BJ (cell line): ENCODE measurements at regions not wholly inside any gene's neighbourhood (a gene's known extent, or its start where the extent isn't known, plus 50 kb on each side); places are given as distances from the start of the nearest gene placed in this dataset.

Source experiments
- CTCF ChIA-PET: fragments of 350-600 bp; formaldehyde crosslinking; extraction: SDS; loops from one replicate; lab custom pipeline; 2021; ENCODE audit warnings: antibody characterized with exemption, inconsistent platforms; lab: Yijun Ruan, JAX
- POLR2A ChIA-PET: fragments of 300-600 bp; sonication (Branson Sonifier 250); formaldehyde crosslinking; extraction: SDS; loops from one replicate; lab custom pipeline; 2021; ENCODE audit warnings: antibody characterized with exemption; lab: Charles Lee
- DNase-seq: peaks from one replicate; pipeline ENCODE4 v3.0.0-alpha.2; 2011; ENCODE audit warnings: low read depth
- H3K27me3 ChIP-seq: 2 replicates; pipeline ENCODE4 v1.6.0; 2011; ENCODE audit warnings: low read length; ENCODE audit not compliant: control insufficient read depth, insufficient read depth
- H3K36me3 ChIP-seq: 2 replicates; pipeline ENCODE4 v1.5.1; 2011; ENCODE audit warnings: low read length; ENCODE audit not compliant: control insufficient read depth, insufficient read depth
- H3K4me3 ChIP-seq: 2 replicates; pipeline ENCODE4 v1.5.1; 2011; ENCODE audit warnings: low read depth, mild to moderate bottlenecking, control low read depth, low read length
- TF ChIP-seq, protein P1 (sequence below): IDR thresholded peaks from 2 replicates; pipeline ENCODE4 v1.5.1; 2011; ENCODE audit warnings: low read depth, mild to moderate bottlenecking, control low read depth, inconsistent platforms, low read length, moderate library complexity; ENCODE audit not compliant: insufficient read depth

DNA sequence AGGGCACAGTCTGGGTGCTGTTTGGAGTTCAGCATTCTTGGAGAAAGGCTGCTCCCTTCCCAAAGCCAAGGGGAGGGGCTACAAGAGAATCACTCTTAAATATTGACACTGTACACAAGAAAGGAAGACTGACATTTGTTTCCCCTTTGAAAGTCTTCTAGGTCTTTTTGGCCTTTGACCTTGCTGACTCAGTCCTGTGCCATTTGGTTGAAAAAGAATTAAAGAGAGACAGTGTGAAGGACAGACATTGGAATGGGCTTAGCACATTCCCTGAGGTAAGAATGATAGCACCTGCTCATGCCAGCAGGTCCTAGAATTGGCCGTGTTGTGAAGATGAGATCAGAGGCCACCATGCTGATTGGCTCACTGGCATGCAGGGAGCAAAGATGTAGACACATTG, 271.4 kb upstream of the ZNF608 start:
- ChIA-PET POLR2A (no interaction called here), CTCF (no interaction called here)
- TF ChIP-seq, protein P1, sequence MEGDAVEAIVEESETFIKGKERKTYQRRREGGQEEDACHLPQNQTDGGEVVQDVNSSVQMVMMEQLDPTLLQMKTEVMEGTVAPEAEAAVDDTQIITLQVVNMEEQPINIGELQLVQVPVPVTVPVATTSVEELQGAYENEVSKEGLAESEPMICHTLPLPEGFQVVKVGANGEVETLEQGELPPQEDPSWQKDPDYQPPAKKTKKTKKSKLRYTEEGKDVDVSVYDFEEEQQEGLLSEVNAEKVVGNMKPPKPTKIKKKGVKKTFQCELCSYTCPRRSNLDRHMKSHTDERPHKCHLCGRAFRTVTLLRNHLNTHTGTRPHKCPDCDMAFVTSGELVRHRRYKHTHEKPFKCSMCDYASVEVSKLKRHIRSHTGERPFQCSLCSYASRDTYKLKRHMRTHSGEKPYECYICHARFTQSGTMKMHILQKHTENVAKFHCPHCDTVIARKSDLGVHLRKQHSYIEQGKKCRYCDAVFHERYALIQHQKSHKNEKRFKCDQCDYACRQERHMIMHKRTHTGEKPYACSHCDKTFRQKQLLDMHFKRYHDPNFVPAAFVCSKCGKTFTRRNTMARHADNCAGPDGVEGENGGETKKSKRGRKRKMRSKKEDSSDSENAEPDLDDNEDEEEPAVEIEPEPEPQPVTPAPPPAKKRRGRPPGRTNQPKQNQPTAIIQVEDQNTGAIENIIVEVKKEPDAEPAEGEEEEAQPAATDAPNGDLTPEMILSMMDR, result no peak
- peaks cover under 1% of the 10 kb centered on the region; the same call in 1 of the 2 replicates for H3K27me3 ChIP-seq
- H3K36me3 ChIP-seq, result no peaks in the 10 kb centered on the region
- H3K4me3 ChIP-seq, result no peak overlapping the region
- DNase-seq, result no peak

DNA sequence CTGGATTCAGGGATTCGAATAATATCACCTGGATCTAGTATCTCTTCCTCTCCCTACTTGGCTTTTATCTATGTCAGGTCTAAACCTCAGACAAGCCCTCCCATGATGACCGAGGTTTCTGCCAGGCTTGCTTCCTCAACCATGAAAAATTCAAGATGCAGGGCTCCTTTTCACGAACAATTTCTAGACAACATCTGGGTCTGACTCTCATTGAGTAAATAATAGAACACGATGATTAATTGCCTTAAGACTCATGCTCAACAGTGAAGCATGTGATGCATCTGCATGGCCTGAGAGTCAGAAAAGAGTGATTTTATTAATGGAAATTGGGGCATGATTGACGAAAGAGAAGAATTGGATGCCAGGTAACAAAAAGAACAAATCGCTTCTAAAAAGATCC, 277.2 kb upstream of the ZNF608 start:
- Histone ChIP-seq H3K4me3 (no peak overlapping the region), H3K36me3 (no peaks in the 10 kb centered on the region), H3K27me3 (no peaks in the 10 kb centered on the region)
- TF ChIP-seq, protein P1, result no peak
- POLR2A ChIA-PET, result no interaction called here
- no peak for DNase-seq
- CTCF ChIA-PET, result interaction anchor here (0.6 kb wide), 1 partner anchor 299 kb away, joined by 3 read pairs; no protein-coding TSS in a partner anchor

DNA sequence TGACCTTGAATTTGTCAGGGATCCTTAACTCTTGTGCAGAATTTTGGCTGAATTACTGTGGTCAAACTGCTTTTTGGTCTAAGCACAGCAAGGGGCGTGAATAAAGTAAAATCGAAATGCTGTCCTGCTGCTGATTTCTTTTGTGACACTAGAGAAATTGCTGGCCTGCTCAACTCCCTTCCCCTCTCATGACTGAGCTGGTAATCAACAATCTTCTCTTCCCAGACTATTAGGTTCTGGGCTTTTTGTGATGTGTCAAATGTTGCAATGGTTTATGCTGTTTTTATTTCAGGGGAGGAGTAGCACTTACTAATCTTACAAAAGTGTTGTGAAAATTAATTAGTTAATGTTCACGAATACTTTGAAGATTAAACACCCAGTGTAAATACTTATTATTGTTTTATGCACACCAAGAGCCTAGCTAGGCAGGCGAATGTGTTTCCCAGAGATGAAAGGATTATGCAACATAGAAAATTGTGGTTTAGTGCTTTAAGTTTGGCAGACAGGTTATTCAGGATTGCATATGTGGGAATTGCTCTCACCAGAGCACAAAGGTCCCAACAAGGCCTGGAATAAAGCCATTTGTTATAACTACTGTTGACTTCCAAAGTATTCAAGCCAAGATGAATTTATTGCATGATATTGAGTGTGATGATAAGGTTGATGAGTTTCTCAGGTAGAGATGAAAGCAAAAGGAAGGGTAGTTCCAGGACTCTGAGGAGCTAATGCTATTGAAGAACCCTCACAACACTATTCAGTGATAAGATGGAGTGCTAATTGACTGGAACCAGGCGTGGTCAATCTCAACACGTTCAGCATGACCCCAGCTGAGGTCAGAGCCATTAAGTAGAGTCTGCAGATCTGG, 280.7 kb upstream of the ZNF608 start:
- TF ChIP-seq, protein P1, result no peak
- no peaks in the 10 kb centered on the region for H3K36me3 ChIP-seq
- ChIA-PET CTCF (no interaction called here), POLR2A (no interaction called here)
- H3K4me3 ChIP-seq, result no peak overlapping the region
- no peaks in the 10 kb centered on the region for H3K27me3 ChIP-seq
- no peak for DNase-seq

DNA sequence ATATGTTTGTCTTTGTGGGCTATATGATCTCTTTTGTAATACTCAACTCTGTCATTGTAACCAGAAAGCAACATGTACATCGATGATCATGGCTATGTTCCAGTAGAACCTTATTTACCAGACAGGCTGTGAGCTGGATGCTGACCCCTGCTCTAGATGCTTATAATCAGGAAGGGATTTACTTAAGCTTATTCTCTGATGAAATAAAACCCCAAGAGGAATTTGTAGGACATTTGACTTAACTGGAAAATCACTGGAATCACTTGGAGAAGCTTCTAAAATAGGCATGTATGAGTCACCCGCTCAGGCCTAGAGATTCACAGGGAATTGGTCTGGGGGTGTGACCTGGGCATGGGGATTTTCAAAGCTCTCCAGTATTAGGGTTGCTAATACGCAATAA, 285.8 kb upstream of the ZNF608 start:
- ChIA-PET POLR2A (no interaction called here), CTCF (no interaction called here)
- Histone ChIP-seq H3K27me3 (no peaks in the 10 kb centered on the region), H3K36me3 (no peaks in the 10 kb centered on the region), H3K4me3 (no peak overlapping the region)
- TF ChIP-seq, protein P1, result no peak
- no peak for DNase-seq

DNA sequence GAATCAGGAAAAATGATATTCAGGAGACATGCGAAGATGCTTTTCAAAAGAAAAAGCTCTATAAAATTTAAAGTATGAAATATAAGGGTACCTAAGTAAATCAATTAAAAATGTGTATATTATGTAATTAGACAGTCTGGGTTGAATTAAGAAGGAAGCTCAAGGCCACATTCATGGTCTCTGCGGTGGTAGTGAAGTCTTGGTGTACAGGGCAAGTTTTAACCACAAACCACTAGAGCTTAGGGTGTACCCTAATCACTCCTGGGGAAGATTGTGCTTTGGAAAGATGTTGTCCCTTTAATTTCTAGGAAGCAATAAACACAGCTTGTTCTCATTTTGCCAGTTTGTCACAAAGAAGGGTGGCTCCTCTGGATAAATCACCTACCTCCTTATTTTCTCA, 287.2 kb upstream of the ZNF608 start:
- TF ChIP-seq, protein P1, result no peak
- ChIA-PET POLR2A (no interaction called here), CTCF (no interaction called here)
- Histone ChIP-seq H3K27me3 (no peaks in the 10 kb centered on the region), H3K4me3 (no peak overlapping the region), H3K36me3 (no peaks in the 10 kb centered on the region)
- DNase-seq, result no peak
